Tibial artery (tissue), 4 donors: ENCODE measurements at regions not wholly inside any gene's neighbourhood (a gene's known extent, or its start where the extent isn't known, plus 50 kb on each side); places are given as distances from the start of the nearest gene placed in this dataset.

ENCODE experiments used
- DNase-seq, 2 donors: peaks; one replicate each; pipeline ENCODE4 v3.0.0-alpha.2; 2019
- H3K27ac ChIP-seq, 2 donors: fragments of 200-600 bp; sonication (generic) in 1 of 2; 1 replicate in 1 of 2; 2 replicates in 1 of 2; pipeline ENCODE4 v1.5.1; 2018 to 2019; ENCODE audit warnings: mild to moderate bottlenecking in 1 of 2
- H3K27me3 ChIP-seq, 2 donors: fragments of 200-600 bp; sonication (generic) in 1 of 2; one replicate each; pipeline versions ENCODE4 v1.5.1 to v1.6.0; 2016 to 2019
- H3K36me3 ChIP-seq, 3 donors: fragments of 200-600 bp; sonication (generic) in 2 of 3; one replicate each; pipeline ENCODE4 v1.5.1; 2016 to 2019; ENCODE audit warnings: mild to moderate bottlenecking in 2 of 3
- H3K4me1 ChIP-seq, 4 donors: fragments of 200-600 bp; sonication (generic) in 2 of 4; 1 replicate in 3 of 4; 2 replicates in 1 of 4; pipeline ENCODE4 v1.5.1; 2016 to 2019
- H3K4me3 ChIP-seq, 2 donors: fragments of 200-600 bp; sonication (generic) in 1 of 2; 1 replicate in 1 of 2; 2 replicates in 1 of 2; pipeline ENCODE4 v1.5.1; 2018 to 2019; ENCODE audit warnings: mild to moderate bottlenecking in 2 of 2
- H3K9me3 ChIP-seq, 3 donors: fragments of 200-600 bp; sonication (generic) in 1 of 3; one replicate each; pipeline ENCODE4 v1.5.1; 2016 to 2019
- intact Hi-C: fragments of 100-400 bp; cut with DNase I; formaldehyde crosslinking; loops from one replicate; pipeline ENCODE4 v1.15.0; 2023; ENCODE audit warnings: low total_unique reads
- TF ChIP-seq, protein P1 (sequence below), 2 experiments: fragments of 200-600 bp in 1 of 2; fragments of 450-650 bp in 1 of 2; IDR thresholded peaks; one replicate each; pipeline ENCODE4 v1.5.1; 2017 to 2019; ENCODE audit warnings: antibody characterized with exemption in 2 of 2, mild to moderate bottlenecking in 1 of 2, moderate library complexity in 1 of 2

DNA sequence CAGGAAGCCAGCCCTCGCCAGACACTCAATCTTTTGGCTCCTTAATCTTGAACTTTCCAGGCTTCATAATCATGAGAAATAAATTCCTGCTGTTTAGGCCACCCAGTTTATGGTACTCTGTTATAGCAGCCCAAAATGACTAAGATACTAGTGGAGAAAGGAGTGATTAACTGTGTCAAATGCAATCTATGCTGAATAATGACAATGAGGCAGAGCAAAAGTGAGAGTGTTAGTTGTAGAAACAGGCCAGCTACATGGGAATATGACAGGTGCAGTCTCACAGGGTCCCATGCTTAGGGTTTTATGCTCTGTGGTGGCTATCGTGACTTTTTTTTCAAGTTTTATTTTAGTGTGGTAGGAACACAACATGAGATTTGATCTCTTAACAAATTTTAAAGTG lies 888.8 kb downstream of the TTLL7 start:
- no peaks in the 10 kb centered on the region for H3K27me3 ChIP-seq
- no peaks in the 10 kb centered on the region for H3K4me1 ChIP-seq
- TF ChIP-seq, protein P1, sequence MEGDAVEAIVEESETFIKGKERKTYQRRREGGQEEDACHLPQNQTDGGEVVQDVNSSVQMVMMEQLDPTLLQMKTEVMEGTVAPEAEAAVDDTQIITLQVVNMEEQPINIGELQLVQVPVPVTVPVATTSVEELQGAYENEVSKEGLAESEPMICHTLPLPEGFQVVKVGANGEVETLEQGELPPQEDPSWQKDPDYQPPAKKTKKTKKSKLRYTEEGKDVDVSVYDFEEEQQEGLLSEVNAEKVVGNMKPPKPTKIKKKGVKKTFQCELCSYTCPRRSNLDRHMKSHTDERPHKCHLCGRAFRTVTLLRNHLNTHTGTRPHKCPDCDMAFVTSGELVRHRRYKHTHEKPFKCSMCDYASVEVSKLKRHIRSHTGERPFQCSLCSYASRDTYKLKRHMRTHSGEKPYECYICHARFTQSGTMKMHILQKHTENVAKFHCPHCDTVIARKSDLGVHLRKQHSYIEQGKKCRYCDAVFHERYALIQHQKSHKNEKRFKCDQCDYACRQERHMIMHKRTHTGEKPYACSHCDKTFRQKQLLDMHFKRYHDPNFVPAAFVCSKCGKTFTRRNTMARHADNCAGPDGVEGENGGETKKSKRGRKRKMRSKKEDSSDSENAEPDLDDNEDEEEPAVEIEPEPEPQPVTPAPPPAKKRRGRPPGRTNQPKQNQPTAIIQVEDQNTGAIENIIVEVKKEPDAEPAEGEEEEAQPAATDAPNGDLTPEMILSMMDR (IDR thresholded peaks at IDR 0.05) = no peak
- no peaks in the 10 kb centered on the region for H3K36me3 ChIP-seq
- no peak overlapping the region for H3K4me3 ChIP-seq
- H3K27ac ChIP-seq = no peak overlapping the region
- no peak for DNase-seq
- intact Hi-C loops = no loop called here
- H3K9me3 ChIP-seq = no peaks in the 10 kb centered on the region

DNA sequence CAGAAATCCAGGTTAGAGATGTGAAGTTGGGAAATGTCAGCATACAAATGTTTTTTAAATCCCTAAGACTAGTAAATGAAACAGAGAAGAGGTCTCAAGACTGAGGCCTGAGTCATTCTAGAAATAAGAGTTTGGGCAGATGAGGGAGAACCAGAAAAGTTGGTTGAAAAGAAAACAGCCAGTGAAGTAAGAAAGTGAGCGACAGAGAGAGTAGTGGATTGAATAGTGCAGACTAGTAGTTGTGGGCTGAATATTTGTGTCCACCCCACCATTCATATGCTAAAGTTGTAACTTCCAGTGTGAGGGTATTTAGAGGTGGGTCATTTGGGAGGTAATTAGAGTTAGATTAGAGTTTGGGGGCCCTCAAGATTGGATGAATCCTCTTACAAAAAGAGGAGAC lies 889.2 kb downstream of the TTLL7 start:
- DNase-seq = no peak
- TF ChIP-seq, protein P1 (IDR thresholded peaks at IDR 0.05) = no peak
- no peaks in the 10 kb centered on the region for H3K27me3 ChIP-seq
- no peaks in the 10 kb centered on the region for H3K9me3 ChIP-seq
- H3K4me3 ChIP-seq = no peak overlapping the region
- no peaks in the 10 kb centered on the region for H3K4me1 ChIP-seq
- intact Hi-C loops = no loop called here
- H3K27ac ChIP-seq = no peak overlapping the region
- no peaks in the 10 kb centered on the region for H3K36me3 ChIP-seq

DNA sequence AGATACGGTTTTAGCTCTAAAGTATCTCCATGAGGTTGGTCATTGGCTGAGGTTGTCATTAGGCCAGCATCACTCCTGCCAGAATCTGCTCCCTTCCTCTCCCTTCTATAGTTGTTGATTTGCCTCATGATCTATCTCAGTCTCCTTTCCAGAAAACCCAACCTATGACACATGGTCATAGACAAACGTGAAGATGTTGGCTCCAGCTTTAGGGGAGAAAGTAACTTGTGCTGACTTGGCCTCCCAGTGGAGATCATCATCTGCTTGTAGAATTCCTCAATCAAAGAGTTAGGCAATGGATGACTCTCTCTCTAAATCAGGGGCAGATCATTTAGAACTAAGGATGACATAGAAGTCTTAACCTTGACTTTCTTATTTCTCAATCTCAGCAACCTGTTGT lies 894.4 kb downstream of the TTLL7 start:
- Histone ChIP-seq H3K27ac (no peak overlapping the region), H3K27me3 (no peaks in the 10 kb centered on the region), H3K4me1 (no peaks in the 10 kb centered on the region), H3K4me3 (no peak overlapping the region), H3K9me3 (no peaks in the 10 kb centered on the region), H3K36me3 (no peaks in the 10 kb centered on the region)
- no peak for DNase-seq
- TF ChIP-seq, protein P1 (IDR thresholded peaks at IDR 0.05) = no peak
- intact Hi-C loops = no loop called here

DNA sequence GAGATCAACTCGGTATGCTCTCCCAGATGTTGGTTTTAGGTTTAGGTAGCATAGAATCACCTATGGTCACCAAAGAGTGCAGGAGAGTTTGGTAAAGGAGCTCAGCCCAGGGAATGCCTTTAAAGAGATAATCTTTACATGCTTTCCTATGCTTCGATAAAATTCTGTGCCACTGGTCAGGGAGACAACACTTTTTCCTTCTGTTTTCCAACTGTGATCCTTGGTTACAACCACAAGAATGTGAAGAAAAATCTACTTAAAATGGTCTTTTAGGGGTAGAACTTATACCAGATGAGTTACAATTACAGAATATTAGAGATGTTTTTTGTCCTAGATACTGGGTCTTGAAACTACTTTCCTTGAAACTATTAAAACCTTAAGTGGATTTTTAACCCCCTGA lies 895.6 kb downstream of the TTLL7 start:
- Histone ChIP-seq H3K4me3 (no peak overlapping the region), H3K27ac (no peak overlapping the region), H3K9me3 (no peaks in the 10 kb centered on the region), H3K36me3 (no peaks in the 10 kb centered on the region), H3K4me1 (no peaks in the 10 kb centered on the region), H3K27me3 (no peaks in the 10 kb centered on the region)
- intact Hi-C loops = no loop called here
- TF ChIP-seq, protein P1 (IDR thresholded peaks at IDR 0.05) = no peak
- DNase-seq = no peak

DNA sequence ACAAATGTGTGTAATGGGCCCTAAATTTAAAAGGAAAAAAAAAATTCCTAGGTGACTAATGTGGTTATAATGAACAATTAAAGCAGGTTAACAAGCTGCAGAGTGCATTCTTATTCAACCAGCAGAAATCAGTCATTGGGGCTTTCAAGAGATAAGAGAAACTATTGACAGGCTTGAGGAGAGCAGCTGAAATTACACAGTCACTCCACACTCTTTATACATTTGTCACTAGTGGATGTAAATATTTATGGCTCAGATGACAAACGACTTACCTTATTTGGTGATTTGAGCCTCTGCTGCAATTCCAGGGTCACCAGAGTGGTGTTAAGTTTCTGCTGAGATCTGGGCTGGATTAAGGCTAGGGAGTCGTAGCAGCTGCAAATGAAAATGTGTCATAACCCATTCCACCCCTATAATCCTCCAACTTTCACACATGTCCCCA lies 896.3 kb downstream of the TTLL7 start:
- TF ChIP-seq, protein P1 (IDR thresholded peaks at IDR 0.05) = no peak
- H3K4me3 ChIP-seq = no peak overlapping the region
- no peaks in the 10 kb centered on the region for H3K27me3 ChIP-seq
- no peak overlapping the region for H3K27ac ChIP-seq
- no peaks in the 10 kb centered on the region for H3K9me3 ChIP-seq
- H3K4me1 ChIP-seq = no peaks in the 10 kb centered on the region
- intact Hi-C loops = no loop called here
- H3K36me3 ChIP-seq = no peaks in the 10 kb centered on the region
- no peak for DNase-seq

DNA sequence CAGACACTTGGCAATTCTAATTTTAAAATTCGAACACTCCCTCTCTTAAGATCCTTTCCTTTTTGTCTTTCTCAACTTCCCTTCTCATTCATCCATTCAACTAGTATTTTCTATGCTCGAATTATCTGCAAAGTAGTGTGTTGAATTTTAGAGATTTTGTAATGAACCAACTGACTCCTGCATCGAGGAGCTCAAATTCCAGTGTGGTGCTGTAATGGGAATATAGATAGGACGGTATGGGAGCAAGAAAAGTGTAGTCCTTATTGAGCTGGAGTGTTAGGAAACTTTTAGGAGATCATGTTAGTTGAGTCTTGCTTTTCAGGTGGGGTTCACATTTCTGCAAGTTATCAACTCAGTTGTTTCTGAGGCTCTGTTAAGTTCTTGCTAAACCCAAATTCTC lies 897.5 kb downstream of the TTLL7 start:
- DNase-seq = no peak
- H3K4me1 ChIP-seq = no peaks in the 10 kb centered on the region
- no peaks in the 10 kb centered on the region for H3K36me3 ChIP-seq
- no peaks in the 10 kb centered on the region for H3K9me3 ChIP-seq
- no peaks in the 10 kb centered on the region for H3K27me3 ChIP-seq
- intact Hi-C loops = no loop called here
- TF ChIP-seq, protein P1 (IDR thresholded peaks at IDR 0.05) = no peak
- H3K4me3 ChIP-seq = no peak overlapping the region
- H3K27ac ChIP-seq = no peak overlapping the region
